ENCODE measurements at regions not wholly inside any gene's neighbourhood (a gene's known extent, or its start where the extent isn't known, plus 50 kb on each side); places are given as distances from the start of the nearest gene placed in this dataset.

DNA sequence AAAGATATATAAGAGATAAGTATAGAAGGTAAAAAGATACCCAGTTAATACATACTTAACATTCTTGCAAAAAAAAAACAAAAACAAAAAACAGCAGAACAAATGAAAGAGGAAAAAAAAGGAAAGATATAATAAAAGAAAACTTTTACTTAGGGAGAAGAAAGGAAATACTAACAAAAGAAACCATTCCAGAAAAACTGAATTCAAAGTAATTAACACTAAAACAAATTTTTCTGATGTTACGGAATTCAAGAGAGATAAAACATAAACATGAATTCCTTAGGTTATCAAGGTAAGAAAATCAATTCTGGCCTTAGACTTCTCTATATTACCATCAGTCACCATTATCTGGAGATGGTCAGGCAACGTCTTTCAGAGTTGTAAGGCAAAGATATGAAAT lies 261.8 kb downstream of the ZEB2 start:
- Histone ChIP-seq H3K9me3 (ENCODE audit: control insufficient read depth, low read depth, low read length) (peaks cover 17% of the 10 kb centered on the region), H2AFZ (ENCODE audit: low read length) (no peak overlapping the region)

More for the DNA sequence above, 261.8 kb downstream of the ZEB2 start:
- H3K36me3 Mint-ChIP-seq (ENCODE audit: insufficient read depth in 1 of 3, low read depth in 3 of 3): peaks cover 36 to 58% (median 43%) of the 10 kb centered on the region in 3 experiments
- no peaks in the 10 kb centered on the region for H3K27me3 ChIP-seq (ENCODE audit: insufficient read depth, low read length)
- no CpG with 5 or more reads among the region's 2 CpGs for WGBS (ENCODE audit: extremely low coverage, insufficient read length, low lambda C conversion rate)
- no peaks in the 10 kb centered on the region for H4K20me1 ChIP-seq (ENCODE audit: control insufficient read depth, insufficient read depth, insufficient read length)
- H2BK15ac ChIP-seq (ENCODE audit: low read depth, low read length): no peak overlapping the region
- no peak overlapping the region for H3K4me3 Mint-ChIP-seq
- H2AK5ac ChIP-seq (ENCODE audit: insufficient read length, low read length): no peak overlapping the region
- H4K8ac ChIP-seq (replicated peaks; ENCODE audit: insufficient read length, low read depth, low read length): no peak overlapping the region
- H3K27ac Mint-ChIP-seq: no peak overlapping the region
- no peaks in the 10 kb centered on the region for H3K79me2 ChIP-seq (ENCODE audit: insufficient read depth, low read length)
- H2BK12ac ChIP-seq (ENCODE audit: insufficient read length, low read depth, low read length): no peak overlapping the region
- no peak overlapping the region for H4K91ac ChIP-seq (ENCODE audit: insufficient read length, low read depth, low read length)
- H3K56ac ChIP-seq (ENCODE audit: insufficient read length, low read depth, low read length): no peak overlapping the region
- no peaks in the 10 kb centered on the region; the same call in 1 of the 2 replicates for H3K4me1 ChIP-seq (ENCODE audit: insufficient read depth, low read length)
- H3K23ac ChIP-seq (ENCODE audit: insufficient read length, low read depth, low read length): no peak overlapping the region
- peaks cover 7 to 12% of the 10 kb centered on the region in 2 experiments for H3K4me1 Mint-ChIP-seq
- H3K4ac ChIP-seq (ENCODE audit: low read depth, low read length): no peak overlapping the region
- H3K79me1 ChIP-seq (ENCODE audit: insufficient read depth, low read depth, low read length, poor library complexity, severe bottlenecking): no peaks in the 10 kb centered on the region
- no peaks in the 10 kb centered on the region for H3K23me2 ChIP-seq (ENCODE audit: insufficient read length, low read depth, low read length, poor library complexity, severe bottlenecking)
- no peak overlapping the region for H3K18ac ChIP-seq (ENCODE audit: insufficient read length, low read depth, low read length)
- H3K27ac ChIP-seq (ENCODE audit: insufficient read length, low read depth, low read length): no peak overlapping the region
- H3K4me2 ChIP-seq (ENCODE audit: insufficient read depth, insufficient read length, low read length): no peak overlapping the region
- H3K9me3 Mint-ChIP-seq: peaks cover 44 to 51% of the 10 kb centered on the region in 2 experiments
- no peak overlapping the region for H4K5ac ChIP-seq (ENCODE audit: insufficient read length, low read depth, low read length)
- DNase-seq: no peak
- no peak overlapping the region for H3K14ac ChIP-seq (ENCODE audit: insufficient read depth, low read length)
- H2BK5ac ChIP-seq (ENCODE audit: insufficient read length, low read length): no peak overlapping the region
- H3K27me3 Mint-ChIP-seq (ENCODE audit: low read depth): no peaks in the 10 kb centered on the region
- TF ChIP-seq CTCF (conservative IDR thresholded peaks at IDR 0.05): no peak
- H3K9ac ChIP-seq (ENCODE audit: extremely low read depth, insufficient read length, low read length): no peak overlapping the region
- H3T11ph ChIP-seq (ENCODE audit: low read length): no peak overlapping the region
- no peak overlapping the region for H2BK20ac ChIP-seq (ENCODE audit: low read depth, low read length, poor library complexity, severe bottlenecking)
- H2BK120ac ChIP-seq (ENCODE audit: low read depth, low read length, poor library complexity, severe bottlenecking): no peak overlapping the region

Data from H9 (cell line).